IMR-90 (cell line): ENCODE measurements at regions not wholly inside any gene's neighbourhood (a gene's known extent, or its start where the extent isn't known, plus 50 kb on each side); places are given as distances from the start of the nearest gene placed in this dataset.

ENCODE experiments used
- ATAC-seq: fragments of 200-7000 bp; cut with Tn5 transposase; 2 replicates; pipeline ENCODE4 v1.9.1; 2020; ENCODE audit warnings: low read depth, mild to moderate bottlenecking, moderate library complexity
- BruUV-seq: library from RNA; stranded (reverse); fragments of 400-500 nt; replicated peaks from 2 replicates; lab custom pipeline; 2021; lab: Mats Ljungman, UMichigan
- CTCF ChIA-PET: fragments of 300-600 bp; formaldehyde crosslinking; extraction: SDS; loops from one replicate; lab custom pipeline; 2021; ENCODE audit warnings: antibody characterized with exemption; lab: Yijun Ruan, JAX
- POLR2A ChIA-PET: fragments of 300-600 bp; sonication (Branson Sonifier 250); formaldehyde crosslinking; loops from one replicate; lab custom pipeline; 2022; ENCODE audit warnings: antibody characterized with exemption; ENCODE audit not compliant: unreplicated experiment; lab: Charles Lee
- DNase-seq: peaks from one replicate; pipeline ENCODE4 v3.0.0; 2013
- H2AFZ ChIP-seq: replicated peaks from 2 replicates; pipeline ENCODE3; 2013; ENCODE audit warnings: low read length, mild to moderate bottlenecking; ENCODE audit not compliant: poor library complexity
- H2AK5ac ChIP-seq: 2 replicates; pipeline ENCODE4 v1.6.1; 2013; ENCODE audit warnings: low read depth, low read length, inconsistent platforms
- H2AK9ac ChIP-seq: replicated peaks from 2 replicates; pipeline ENCODE3; 2013; ENCODE audit warnings: mild to moderate bottlenecking, low read depth, low read length, moderate library complexity; ENCODE audit not compliant: poor library complexity
- H2BK120ac ChIP-seq: 2 replicates; pipeline ENCODE4 v1.6.1; 2013; ENCODE audit warnings: low read depth, low read length, inconsistent platforms
- H2BK15ac ChIP-seq: 3 replicates; pipeline ENCODE4 v1.6.1; 2013; ENCODE audit warnings: low read depth, low read length, inconsistent platforms
- H2BK20ac ChIP-seq: 2 replicates; pipeline ENCODE4 v1.6.1; 2013; ENCODE audit warnings: low read depth, mild to moderate bottlenecking, inconsistent platforms, low read length, moderate library complexity
- H2BK5ac ChIP-seq: 2 replicates; pipeline ENCODE4 v1.6.1; 2013; ENCODE audit warnings: mild to moderate bottlenecking, low read depth, low read length, inconsistent platforms; ENCODE audit not compliant: poor library complexity, severe bottlenecking
- H3K14ac ChIP-seq: replicated peaks from 2 replicates; pipeline ENCODE4 v1.6.1; 2013; ENCODE audit warnings: low read depth, low read length, inconsistent platforms
- H3K18ac ChIP-seq: 2 replicates; pipeline ENCODE4 v1.6.1; 2013; ENCODE audit warnings: low read depth, low read length, control low read depth
- H3K23ac ChIP-seq: 2 replicates; pipeline ENCODE4 v1.6.1; 2013; ENCODE audit warnings: low read depth, low read length, inconsistent platforms
- H3K27ac ChIP-seq: 2 replicates; pipeline ENCODE4 v1.5.1; 2013; ENCODE audit warnings: mild to moderate bottlenecking, control low read depth, low read length; ENCODE audit not compliant: insufficient read depth
- H3K27me3 ChIP-seq: 2 replicates; pipeline ENCODE4 v1.6.1; 2013; ENCODE audit warnings: low read length; ENCODE audit not compliant: control insufficient read depth, insufficient read depth
- H3K36me3 ChIP-seq: 2 replicates; pipeline ENCODE4 v1.6.1; 2013; ENCODE audit warnings: low read length, mixed read lengths; ENCODE audit not compliant: control insufficient read depth, insufficient read depth
- H3K4ac ChIP-seq: 2 replicates; pipeline ENCODE4 v1.6.1; 2013; ENCODE audit warnings: low read depth, low read length, inconsistent platforms
- H3K4me1 ChIP-seq: 2 replicates; pipeline ENCODE4 v1.6.1; 2013; ENCODE audit warnings: low read length, mixed read lengths; ENCODE audit not compliant: control insufficient read depth, insufficient read depth
- H3K4me2 ChIP-seq: 2 replicates; pipeline ENCODE4 v1.6.1; 2013; ENCODE audit warnings: low read depth, mild to moderate bottlenecking, control low read depth, low read length, moderate library complexity
- H3K4me3 ChIP-seq: 2 replicates; pipeline ENCODE4 v1.5.1; 2013; ENCODE audit warnings: low read depth, mild to moderate bottlenecking, control low read depth, low read length, moderate library complexity; ENCODE audit not compliant: insufficient read depth
- H3K56ac ChIP-seq: 2 replicates; pipeline ENCODE4 v1.6.1; 2013; ENCODE audit warnings: low read length, inconsistent platforms; ENCODE audit not compliant: insufficient read depth; ENCODE audit errors: extremely low read depth
- H3K79me1 ChIP-seq, 2 experiments: 2 replicates each; pipeline ENCODE4 v1.6.1; 2013; ENCODE audit warnings: low read length in 2 of 2, inconsistent platforms in 1 of 2, low read depth in 1 of 2
- H3K9ac ChIP-seq: 2 replicates; pipeline ENCODE4 v1.6.1; 2013; ENCODE audit warnings: low read depth, low read length, control low read depth
- H3K9me1 ChIP-seq: 2 replicates; pipeline ENCODE4 v1.6.1; 2013; ENCODE audit warnings: low read length, inconsistent platforms; ENCODE audit not compliant: insufficient read depth
- H3K9me3 ChIP-seq: 2 replicates; pipeline ENCODE4 v1.6.1; 2013; ENCODE audit warnings: low read length; ENCODE audit not compliant: control insufficient read depth, insufficient read depth
- H4K20me1 ChIP-seq: 2 replicates; pipeline ENCODE4 v1.6.1; 2013; ENCODE audit warnings: low read length, inconsistent platforms; ENCODE audit not compliant: insufficient read depth
- H4K5ac ChIP-seq: 2 replicates; pipeline ENCODE4 v1.6.1; 2013; ENCODE audit warnings: mild to moderate bottlenecking, low read depth, low read length, control low read depth
- H4K8ac ChIP-seq, 2 experiments: 2 replicates each; pipeline ENCODE4 v1.6.1; 2013; ENCODE audit warnings: low read depth in 2 of 2, low read length in 2 of 2, control low read depth in 1 of 2, inconsistent platforms in 1 of 2
- H4K91ac ChIP-seq: 2 replicates; pipeline ENCODE4 v1.6.1; 2013; ENCODE audit warnings: low read depth, low read length, inconsistent platforms; ENCODE audit not compliant: insufficient read depth
- BHLHE40 ChIP-seq: fragments of 150-350 bp; IDR thresholded peaks from 2 replicates; pipeline ENCODE4 v1.6.1; 2016; ENCODE audit warnings: mild to moderate bottlenecking, low read depth, low read length
- CEBPB ChIP-seq: IDR thresholded peaks from 2 replicates; pipeline ENCODE4 v1.6.1; 2012; ENCODE audit warnings: low read depth, low read length, improper control_type of control experiment
- CHD1 ChIP-seq: IDR thresholded peaks from 2 replicates; pipeline ENCODE4 v1.6.1; 2012; ENCODE audit warnings: low read depth, low read length, improper control_type of control experiment
- FOS ChIP-seq: fragments of 150-350 bp; IDR thresholded peaks from 2 replicates; pipeline ENCODE4 v1.6.1; 2016; ENCODE audit warnings: low read depth, low read length
- MAFK ChIP-seq: IDR thresholded peaks from 2 replicates; pipeline ENCODE4 v1.6.1; 2012; ENCODE audit warnings: low read depth, low read length, improper control_type of control experiment
- MAZ ChIP-seq: IDR thresholded peaks from 2 replicates; pipeline ENCODE4 v1.6.1; 2012; ENCODE audit warnings: low read depth, mild to moderate bottlenecking, low read length, improper control_type of control experiment, moderate library complexity, borderline replicate concordance
- MXI1 ChIP-seq: IDR thresholded peaks from 2 replicates; pipeline ENCODE4 v1.6.1; 2012; ENCODE audit warnings: low read depth, mild to moderate bottlenecking, low read length, moderate library complexity, borderline replicate concordance
- NFE2L2 ChIP-seq: fragments of 150-350 bp; IDR thresholded peaks from 2 replicates; pipeline ENCODE4 v1.6.1; 2016; ENCODE audit warnings: low read depth, mild to moderate bottlenecking, low read length
- POLR2A ChIP-seq: IDR thresholded peaks from 2 replicates; pipeline ENCODE4 v1.6.1; 2012; ENCODE audit warnings: mild to moderate bottlenecking, low read depth, low read length
- RAD21 ChIP-seq: IDR thresholded peaks from 2 replicates; pipeline ENCODE4 v1.6.1; 2012; ENCODE audit warnings: low read length, improper control_type of control experiment
- RCOR1 ChIP-seq: IDR thresholded peaks from 2 replicates; pipeline ENCODE4 v1.6.1; 2012; ENCODE audit warnings: mild to moderate bottlenecking, low read length, improper control_type of control experiment; ENCODE audit not compliant: insufficient replicate concordance
- RFX5 ChIP-seq: IDR thresholded peaks from 2 replicates; pipeline ENCODE4 v1.8.0; 2012; ENCODE audit warnings: low read depth, mild to moderate bottlenecking, low read length, moderate library complexity
- SMC3 ChIP-seq: fragments of 150-350 bp; IDR thresholded peaks from 2 replicates; pipeline ENCODE4 v1.6.1; 2016; ENCODE audit warnings: low read depth, mild to moderate bottlenecking, antibody characterized with exemption, low read length, moderate library complexity
- WGBS, 2 experiments: methylation state at CpG; one replicate each; pipeline versions ENCODE4 v1.1.5 to v1.1.7; 2013; ENCODE audit warnings: missing lambda C conversion rate in 2 of 2; ENCODE audit not compliant: insufficient read length in 1 of 2; ENCODE audit errors: extremely low coverage in 2 of 2; 5-methylcytosine and 5-hydroxymethylcytosine counted together
- dilution Hi-C: fragments of 300-500 bp; cut with HindIII; formaldehyde crosslinking; loops from one replicate; pipeline ENCODE4 v1.14.3; 2018; ENCODE audit warnings: low sequenced_read_pairs; ENCODE audit not compliant: unreplicated experiment
- in situ Hi-C: fragments of 300-500 bp; cut with MboI; formaldehyde crosslinking; loops from 3 replicates; pipeline ENCODE4 v1.14.3; 2019; ENCODE audit warnings: low sequenced_read_pairs, inconsistent platforms, mixed read lengths
- intact Hi-C: fragments of 100-400 bp; cut with micrococcal nuclease; formaldehyde crosslinking; loops from 2 replicates; pipeline ENCODE4 v1.10.0; 2022
- TF ChIP-seq, protein P1 (sequence below): conservative IDR thresholded peaks from 2 replicates; pipeline ENCODE4 v1.5.1; 2012; ENCODE audit warnings: mild to moderate bottlenecking, low read depth, low read length, improper control_type of control experiment
- TF ChIP-seq, protein P2 (sequence below): fragments of 150-350 bp; IDR thresholded peaks from 2 replicates; pipeline ENCODE4 v1.6.1; 2016; ENCODE audit warnings: low read depth, mild to moderate bottlenecking, low read length, moderate library complexity, borderline replicate concordance
- TF ChIP-seq, protein P3 (sequence below): fragments of 150-350 bp; IDR thresholded peaks from 2 replicates; pipeline ENCODE4 v1.6.1; 2017; ENCODE audit warnings: mild to moderate bottlenecking, antibody characterized with exemption, low read length, low read depth

DNA sequence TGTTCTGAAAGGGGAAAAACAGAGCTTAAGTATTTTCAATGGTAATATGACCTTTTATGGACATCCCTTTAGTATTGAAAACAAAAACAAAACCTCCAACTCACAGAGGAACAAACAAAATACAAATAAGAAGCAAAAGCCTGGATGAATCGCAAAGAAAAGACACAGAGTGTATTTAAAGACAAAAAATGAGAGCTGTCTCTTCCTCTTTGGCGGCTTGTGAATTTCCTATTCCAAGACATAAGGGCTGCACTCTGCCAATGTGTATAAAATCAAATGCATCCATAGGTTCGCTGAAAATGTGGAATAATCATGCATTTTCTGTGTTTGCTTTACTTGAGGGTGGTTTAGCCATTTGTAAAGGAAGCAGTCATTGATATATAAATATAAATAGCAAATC, 739.3 kb upstream of the ZNF608 start:
- peak overlapping the region; percentile 50; the same call in 1 of the 2 replicates for H3K14ac ChIP-seq
- CTCF ChIA-PET = interaction anchor here (1.0 kb wide), 1 partner anchor 347 kb away, joined by 3 read pairs; no protein-coding TSS in a partner anchor
- H3K4me3 ChIP-seq = no peak overlapping the region
- no peak overlapping the region for H2AFZ ChIP-seq
- BruUV-seq = no TSS peak
- dilution Hi-C loops (no loop called here), in situ Hi-C loops (loop anchor here (10.0 kb wide), 1 partner anchor 741 kb away; the partner anchor contains the start of gene ZNF608), intact Hi-C loops (loop anchor here (1.0 to 10.0 kb wide), 6 partner anchors 158 to 835 kb away; no protein-coding TSS in a partner anchor)
- no peaks in the 10 kb centered on the region for H3K36me3 ChIP-seq
- 0 out of 3 replicates have a peak overlapping the region, but pooled peaks have one; percentile 72 for H2BK15ac ChIP-seq
- H3K4ac ChIP-seq = peak overlapping the region; percentile 49; the same call in 1 of the 2 replicates
- H3K18ac ChIP-seq = peak overlapping the region; percentile 96
- H2AK5ac ChIP-seq = no peak overlapping the region; the same call in 1 of the 2 replicates
- no peak overlapping the region for H2AK9ac ChIP-seq
- peak overlapping the region; percentile 57 for H2BK120ac ChIP-seq
- DNase-seq (no peak), ATAC-seq (no peak)
- POLR2A ChIA-PET = no interaction called here
- H3K4me1 ChIP-seq = peaks cover 9% of the 10 kb centered on the region
- H3K27ac ChIP-seq = peak overlapping the region; percentile 69; the same call in 1 of the 2 replicates
- no peaks in the 10 kb centered on the region for H3K9me3 ChIP-seq
- peak overlapping the region; percentile 6; the same call in 1 of the 2 replicates for H3K9ac ChIP-seq
- peaks cover 5% of the 10 kb centered on the region; the same call in 1 of the 2 replicates for H4K20me1 ChIP-seq
- no peak for TF ChIP-seq CEBPB
- no peak for TF ChIP-seq MAFK
- no peak for TF ChIP-seq RCOR1
- TF ChIP-seq POLR2A = no peak
- TF ChIP-seq, protein P1, sequence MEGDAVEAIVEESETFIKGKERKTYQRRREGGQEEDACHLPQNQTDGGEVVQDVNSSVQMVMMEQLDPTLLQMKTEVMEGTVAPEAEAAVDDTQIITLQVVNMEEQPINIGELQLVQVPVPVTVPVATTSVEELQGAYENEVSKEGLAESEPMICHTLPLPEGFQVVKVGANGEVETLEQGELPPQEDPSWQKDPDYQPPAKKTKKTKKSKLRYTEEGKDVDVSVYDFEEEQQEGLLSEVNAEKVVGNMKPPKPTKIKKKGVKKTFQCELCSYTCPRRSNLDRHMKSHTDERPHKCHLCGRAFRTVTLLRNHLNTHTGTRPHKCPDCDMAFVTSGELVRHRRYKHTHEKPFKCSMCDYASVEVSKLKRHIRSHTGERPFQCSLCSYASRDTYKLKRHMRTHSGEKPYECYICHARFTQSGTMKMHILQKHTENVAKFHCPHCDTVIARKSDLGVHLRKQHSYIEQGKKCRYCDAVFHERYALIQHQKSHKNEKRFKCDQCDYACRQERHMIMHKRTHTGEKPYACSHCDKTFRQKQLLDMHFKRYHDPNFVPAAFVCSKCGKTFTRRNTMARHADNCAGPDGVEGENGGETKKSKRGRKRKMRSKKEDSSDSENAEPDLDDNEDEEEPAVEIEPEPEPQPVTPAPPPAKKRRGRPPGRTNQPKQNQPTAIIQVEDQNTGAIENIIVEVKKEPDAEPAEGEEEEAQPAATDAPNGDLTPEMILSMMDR = no peak
- no peak for TF ChIP-seq RFX5
- TF ChIP-seq, protein P2, sequence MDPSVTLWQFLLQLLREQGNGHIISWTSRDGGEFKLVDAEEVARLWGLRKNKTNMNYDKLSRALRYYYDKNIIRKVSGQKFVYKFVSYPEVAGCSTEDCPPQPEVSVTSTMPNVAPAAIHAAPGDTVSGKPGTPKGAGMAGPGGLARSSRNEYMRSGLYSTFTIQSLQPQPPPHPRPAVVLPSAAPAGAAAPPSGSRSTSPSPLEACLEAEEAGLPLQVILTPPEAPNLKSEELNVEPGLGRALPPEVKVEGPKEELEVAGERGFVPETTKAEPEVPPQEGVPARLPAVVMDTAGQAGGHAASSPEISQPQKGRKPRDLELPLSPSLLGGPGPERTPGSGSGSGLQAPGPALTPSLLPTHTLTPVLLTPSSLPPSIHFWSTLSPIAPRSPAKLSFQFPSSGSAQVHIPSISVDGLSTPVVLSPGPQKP = no peak
- TF ChIP-seq SMC3 = no peak
- TF ChIP-seq BHLHE40 = no peak
- TF ChIP-seq RAD21 = no peak
- TF ChIP-seq CHD1 = no peak
- TF ChIP-seq NFE2L2 = no peak
- TF ChIP-seq MAZ = no peak
- no peak for TF ChIP-seq MXI1
- TF ChIP-seq, protein P3, sequence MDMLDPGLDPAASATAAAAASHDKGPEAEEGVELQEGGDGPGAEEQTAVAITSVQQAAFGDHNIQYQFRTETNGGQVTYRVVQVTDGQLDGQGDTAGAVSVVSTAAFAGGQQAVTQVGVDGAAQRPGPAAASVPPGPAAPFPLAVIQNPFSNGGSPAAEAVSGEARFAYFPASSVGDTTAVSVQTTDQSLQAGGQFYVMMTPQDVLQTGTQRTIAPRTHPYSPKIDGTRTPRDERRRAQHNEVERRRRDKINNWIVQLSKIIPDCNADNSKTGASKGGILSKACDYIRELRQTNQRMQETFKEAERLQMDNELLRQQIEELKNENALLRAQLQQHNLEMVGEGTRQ = no peak
- TF ChIP-seq FOS = no peak
- peak overlapping the region; percentile 70 for H2BK5ac ChIP-seq
- peak overlapping the region; percentile 75 for H3K23ac ChIP-seq
- no peaks in the 10 kb centered on the region for H3K79me1 ChIP-seq
- H4K91ac ChIP-seq = peak overlapping the region; percentile 9; the same call in 1 of the 2 replicates
- peak overlapping the region; percentile 30 to 73; a peak in 3 of 4 replicates for H4K8ac ChIP-seq
- peak overlapping the region; percentile 80; the same call in 1 of the 2 replicates for H3K56ac ChIP-seq
- peak overlapping the region; percentile 33; the same call in 1 of the 2 replicates for H4K5ac ChIP-seq
- peak overlapping the region; percentile 73 for H2BK20ac ChIP-seq
- no CpG with 5 or more reads among the region's 3 CpGs for WGBS, 2 experiments
- 0 out of 2 replicates have a peak, but pooled peaks cover 2% of the 10 kb centered on the region for H3K9me1 ChIP-seq
- peak overlapping the region; percentile 45 for H3K4me2 ChIP-seq
- no peaks in the 10 kb centered on the region; the same call in 1 of the 2 replicates for H3K27me3 ChIP-seq
